ENCODE measurements at regions not wholly inside any gene's neighbourhood (a gene's known extent, or its start where the extent isn't known, plus 50 kb on each side); places are given as distances from the start of the nearest gene placed in this dataset.
A peak's percentile ranks its signal among the peaks of the same experiment; 100 is the strongest.

DNA sequence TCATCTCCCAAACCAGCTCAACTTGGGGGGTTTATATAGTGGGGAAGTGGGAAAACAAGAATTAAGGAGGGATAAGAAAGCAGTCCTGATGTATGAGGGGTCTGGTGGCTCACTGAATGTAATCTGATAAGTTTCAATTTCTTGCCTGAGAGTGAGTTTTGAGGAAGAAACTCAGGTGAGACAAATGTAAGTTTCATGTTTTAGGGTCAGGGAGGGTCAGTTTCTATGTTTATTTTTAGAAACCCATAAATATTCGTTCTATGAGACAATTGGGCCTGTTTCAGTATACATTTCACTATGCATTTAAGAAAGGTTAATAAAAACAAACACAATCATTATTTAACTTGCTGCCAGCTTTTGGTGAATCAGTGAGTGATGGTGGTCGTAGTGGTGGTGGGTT lies 128.0 kb upstream of the MBL2 start:
- DNase-seq (ENCODE audit: insufficient read length, low spot score) (no peak), FAIRE-seq (no peak)
- TF ChIP-seq PAX5 (IDR thresholded peaks at IDR 0.05; ENCODE audit: insufficient read depth, low read length, severe bottlenecking) (no peak), SPI1 (IDR thresholded peaks at IDR 0.05; ENCODE audit: low read depth, low read length) (peak; percentile 6; the same call in 1 of the 2 replicates)

DNA sequence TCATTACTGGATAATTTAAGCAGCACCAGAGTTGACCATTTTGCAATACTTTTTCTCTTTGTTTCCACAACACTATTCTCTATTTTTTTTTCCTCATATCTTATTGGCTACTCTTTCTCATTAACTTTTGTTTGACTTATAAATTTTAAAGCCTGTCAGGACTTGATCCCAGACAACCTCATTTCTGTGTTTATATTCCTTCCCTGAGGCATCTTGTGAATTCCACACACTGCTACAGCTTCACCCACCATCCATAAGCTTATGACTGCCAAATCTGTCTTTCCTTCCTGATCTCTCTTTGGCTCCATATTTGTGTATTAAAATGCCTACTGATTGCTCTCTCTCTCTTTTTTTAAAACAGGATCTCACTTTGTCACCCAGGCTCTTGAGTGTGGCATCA lies 124.6 kb upstream of the MBL2 start:
- FAIRE-seq: no peak
- no peak for DNase-seq (ENCODE audit: insufficient read length, low spot score)
- TF ChIP-seq PAX5 (IDR thresholded peaks at IDR 0.05; ENCODE audit: insufficient read depth, low read length, severe bottlenecking) (no peak), TAF1 (IDR thresholded peaks at IDR 0.05; ENCODE audit: low read depth, low read length) (no peak), POLR2AphosphoS5 (IDR thresholded peaks at IDR 0.05; ENCODE audit: low read depth, low read length) (no peak), POLR2A (IDR thresholded peaks at IDR 0.05; ENCODE audit: low read depth, low read length) (no peak), SPI1 (IDR thresholded peaks at IDR 0.05; ENCODE audit: low read depth, low read length) (no peak), POU2F2 (IDR thresholded peaks at IDR 0.05; ENCODE audit: low read depth, low read length) (no peak)

DNA sequence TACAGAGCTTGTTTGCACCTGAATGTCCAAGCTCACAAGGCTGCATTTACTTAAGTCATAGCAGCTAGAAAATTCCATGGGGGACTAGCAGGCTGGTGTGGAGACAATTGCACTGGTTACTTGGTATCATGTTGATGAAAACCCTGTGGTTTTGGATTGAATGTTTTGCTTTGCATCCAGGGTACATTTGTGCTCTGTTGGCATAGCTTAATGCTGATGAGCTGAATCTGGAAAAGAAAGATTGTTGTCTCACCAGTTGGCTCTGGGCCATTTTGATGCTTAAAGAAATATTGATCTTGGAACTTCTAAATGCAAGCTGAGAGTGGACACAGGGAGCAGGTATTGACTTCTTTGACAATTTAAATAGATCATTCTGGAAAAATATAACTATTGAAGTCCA lies 122.5 kb upstream of the MBL2 start:
- FAIRE-seq (no peak), DNase-seq (ENCODE audit: insufficient read length, low spot score) (no peak)
- no peak for TF ChIP-seq PAX5 (IDR thresholded peaks at IDR 0.05; ENCODE audit: insufficient read depth, low read length, severe bottlenecking)
- TF ChIP-seq POU2F2 (IDR thresholded peaks at IDR 0.05; ENCODE audit: low read depth, low read length): no peak
- TF ChIP-seq POLR2A (IDR thresholded peaks at IDR 0.05; ENCODE audit: low read depth, low read length): no peak
- TF ChIP-seq TAF1 (IDR thresholded peaks at IDR 0.05; ENCODE audit: low read depth, low read length): no peak
- TF ChIP-seq SPI1 (IDR thresholded peaks at IDR 0.05; ENCODE audit: low read depth, low read length): no peak
- no peak for TF ChIP-seq POLR2AphosphoS5 (IDR thresholded peaks at IDR 0.05; ENCODE audit: low read depth, low read length)

DNA sequence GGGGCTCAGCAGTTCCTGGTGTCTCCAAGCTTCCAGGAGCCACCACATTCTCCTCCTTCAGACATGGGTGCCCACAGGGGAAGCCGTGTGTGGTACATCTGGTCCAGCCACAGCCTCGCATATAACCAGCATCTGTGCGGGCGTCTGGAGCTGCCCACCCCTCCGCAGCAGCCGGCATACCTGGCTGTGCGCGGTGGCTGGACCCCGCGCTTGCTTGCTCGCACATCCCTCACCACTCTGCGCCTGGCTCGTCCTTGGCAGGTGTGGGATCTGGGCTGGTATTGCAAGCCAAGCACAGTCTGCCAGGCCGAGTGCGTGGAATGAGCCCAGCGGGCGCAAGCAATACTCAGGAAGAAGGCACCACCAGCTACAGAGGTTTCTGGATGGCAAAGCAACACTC lies 117.7 kb upstream of the MBL2 start:
- no peak for DNase-seq (ENCODE audit: insufficient read length, low spot score)
- TF ChIP-seq POU2F2 (IDR thresholded peaks at IDR 0.05; ENCODE audit: low read depth, low read length) (no peak), POLR2A (IDR thresholded peaks at IDR 0.05; ENCODE audit: low read depth, low read length) (no peak), POLR2AphosphoS5 (IDR thresholded peaks at IDR 0.05; ENCODE audit: low read depth, low read length) (no peak), SPI1 (IDR thresholded peaks at IDR 0.05; ENCODE audit: low read depth, low read length) (no peak)
- FAIRE-seq: no peak

DNA sequence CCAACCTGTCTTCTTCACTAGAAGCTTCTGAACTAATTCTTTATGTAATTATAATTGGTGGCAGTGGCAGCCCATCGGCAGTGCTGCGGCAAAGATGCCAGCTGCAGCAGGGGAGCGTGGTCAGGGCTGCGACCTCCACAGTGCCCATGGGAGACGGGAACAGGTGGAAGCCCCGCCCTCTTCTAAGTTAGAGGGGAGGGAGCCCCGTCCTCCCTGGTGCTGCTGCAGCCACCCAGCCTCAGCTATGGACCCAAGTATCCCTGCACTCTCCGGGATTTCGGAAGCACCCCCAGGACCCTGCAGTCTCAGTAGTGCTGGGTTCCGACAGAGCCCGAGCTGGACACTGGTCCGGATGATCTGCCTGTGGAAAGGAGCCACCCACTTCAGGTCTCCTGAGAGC lies 117.0 kb upstream of the MBL2 start:
- TF ChIP-seq TAF1 (IDR thresholded peaks at IDR 0.05; ENCODE audit: low read depth, low read length): no peak
- no peak for TF ChIP-seq POLR2AphosphoS5 (IDR thresholded peaks at IDR 0.05; ENCODE audit: low read depth, low read length)
- TF ChIP-seq POLR2A (IDR thresholded peaks at IDR 0.05; ENCODE audit: low read depth, low read length): no peak
- no peak for FAIRE-seq

DNA sequence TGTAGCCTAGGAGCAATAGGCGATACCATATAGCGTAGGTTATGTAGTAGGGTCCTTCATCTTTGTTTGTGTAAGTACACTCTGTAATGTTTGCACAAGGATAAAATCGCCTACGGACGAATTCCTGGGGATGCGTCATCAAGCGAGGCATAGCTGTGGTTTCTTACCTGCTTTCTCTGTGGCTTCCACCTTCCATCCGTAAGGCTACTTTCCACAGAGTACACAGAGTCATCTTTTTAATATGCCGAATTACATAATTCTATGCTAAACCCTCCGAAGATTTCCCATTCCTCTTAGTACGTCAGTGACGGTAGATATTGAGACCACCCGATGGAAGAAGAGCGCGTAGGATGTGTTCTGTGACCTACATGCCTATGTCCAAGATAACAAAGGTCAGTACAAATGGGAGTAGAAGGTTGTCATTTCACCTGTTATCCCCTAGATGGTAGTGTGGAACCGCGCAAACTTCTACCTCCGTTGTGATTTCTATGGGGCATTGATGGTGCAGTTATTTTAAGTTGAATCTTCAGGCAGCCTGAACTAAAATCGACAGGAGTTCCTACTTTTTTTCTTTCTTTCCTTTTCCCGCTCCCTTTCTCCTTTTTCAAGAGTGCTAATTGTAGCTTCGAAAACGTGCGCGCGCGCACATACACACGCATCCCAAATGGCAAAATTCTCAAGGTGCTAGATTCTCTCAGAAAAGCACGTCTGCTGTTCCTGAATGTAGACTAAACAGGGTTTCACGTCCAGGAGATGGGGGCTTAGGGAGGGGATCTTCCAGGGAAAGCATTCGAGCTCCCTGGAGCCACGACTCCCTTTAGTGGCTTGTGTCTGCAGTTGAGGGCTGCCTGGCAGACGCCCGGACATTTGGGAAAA lies 111.7 kb upstream of the MBL2 start:
- DNase-seq (ENCODE audit: insufficient read length, low spot score) (peak; percentile 39), FAIRE-seq (peak; percentile 91)
- TF ChIP-seq POLR2A (IDR thresholded peaks at IDR 0.05; ENCODE audit: low read depth, low read length) (no peak), TAF1 (IDR thresholded peaks at IDR 0.05; ENCODE audit: low read depth, low read length) (no peak), POU2F2 (IDR thresholded peaks at IDR 0.05; ENCODE audit: low read depth, low read length) (no peak), POLR2AphosphoS5 (IDR thresholded peaks at IDR 0.05; ENCODE audit: low read depth, low read length) (no peak)

More for the DNA sequence above, 117.0 kb upstream of the MBL2 start:
- no peak for DNase-seq (ENCODE audit: insufficient read length, low spot score)

DNA sequence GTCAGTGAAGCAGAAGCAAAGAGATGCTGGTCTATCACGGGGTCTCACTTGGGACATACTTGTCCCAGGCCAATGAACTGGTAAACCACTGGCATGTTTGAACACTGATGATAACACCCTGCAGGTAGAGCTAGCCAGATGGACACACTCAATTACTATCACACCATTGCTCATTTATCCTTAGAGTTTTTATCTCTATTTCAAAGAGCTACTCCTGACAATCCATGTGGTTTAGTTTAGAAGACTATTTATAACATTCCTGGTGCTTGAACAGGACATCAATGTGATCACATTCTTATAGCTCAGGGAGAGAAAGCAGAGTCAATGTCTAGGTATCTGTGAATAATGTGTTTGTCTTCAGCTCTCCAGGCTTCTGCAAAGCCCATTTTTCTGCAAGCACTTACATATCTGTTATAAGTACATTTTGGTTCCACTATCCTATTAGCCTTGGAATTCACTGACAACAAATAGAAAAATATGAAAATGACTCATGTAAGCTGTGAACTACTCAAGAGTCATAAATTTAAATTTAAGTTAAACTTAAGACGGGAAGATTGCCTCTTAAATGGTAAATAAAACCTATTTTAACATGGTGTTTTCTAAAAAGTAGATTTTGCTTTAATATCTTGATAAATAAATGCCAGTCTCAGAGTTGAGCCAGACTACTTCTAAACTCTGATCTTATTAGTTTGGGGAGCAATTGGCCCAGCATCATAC lies 106.7 kb upstream of the MBL2 start:
- no peak for TF ChIP-seq POLR2A (IDR thresholded peaks at IDR 0.05; ENCODE audit: low read depth, low read length)
- TF ChIP-seq POU2F2 (IDR thresholded peaks at IDR 0.05; ENCODE audit: low read depth, low read length): no peak
- TF ChIP-seq SPI1 (IDR thresholded peaks at IDR 0.05; ENCODE audit: low read depth, low read length): no peak
- TF ChIP-seq TAF1 (IDR thresholded peaks at IDR 0.05; ENCODE audit: low read depth, low read length): no peak
- no peak for TF ChIP-seq PAX5 (IDR thresholded peaks at IDR 0.05; ENCODE audit: insufficient read depth, low read length, severe bottlenecking)
- no peak for TF ChIP-seq POLR2AphosphoS5 (IDR thresholded peaks at IDR 0.05; ENCODE audit: low read depth, low read length)
- DNase-seq (ENCODE audit: insufficient read length, low spot score) (no peak), FAIRE-seq (no peak)

DNA sequence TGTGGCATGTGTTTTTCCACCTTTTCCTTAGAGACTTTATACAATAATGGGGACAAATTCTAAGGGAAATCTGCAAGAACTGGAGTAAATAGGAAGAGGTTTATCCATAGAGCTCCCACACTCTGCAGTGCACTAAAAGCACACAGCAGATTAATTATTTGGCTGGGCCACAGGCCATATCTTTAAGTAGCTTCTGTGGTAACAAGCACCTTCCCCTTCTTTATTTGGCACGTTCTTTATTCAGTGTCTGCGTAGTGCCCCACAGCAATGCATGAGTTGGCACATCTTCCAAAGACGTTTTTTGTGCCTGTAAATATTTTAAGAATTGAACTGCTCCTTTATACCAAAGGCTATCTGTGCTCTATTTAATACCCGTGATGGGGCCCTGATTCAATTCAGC lies 104.9 kb upstream of the MBL2 start:
- FAIRE-seq: no peak
- DNase-seq (ENCODE audit: insufficient read length, low spot score): no peak
- TF ChIP-seq TAF1 (IDR thresholded peaks at IDR 0.05; ENCODE audit: low read depth, low read length) (no peak), POLR2A (IDR thresholded peaks at IDR 0.05; ENCODE audit: low read depth, low read length) (no peak), SPI1 (IDR thresholded peaks at IDR 0.05; ENCODE audit: low read depth, low read length) (no peak), POU2F2 (IDR thresholded peaks at IDR 0.05; ENCODE audit: low read depth, low read length) (no peak), PAX5 (IDR thresholded peaks at IDR 0.05; ENCODE audit: insufficient read depth, low read length, severe bottlenecking) (no peak), POLR2AphosphoS5 (IDR thresholded peaks at IDR 0.05; ENCODE audit: low read depth, low read length) (no peak)

DNA sequence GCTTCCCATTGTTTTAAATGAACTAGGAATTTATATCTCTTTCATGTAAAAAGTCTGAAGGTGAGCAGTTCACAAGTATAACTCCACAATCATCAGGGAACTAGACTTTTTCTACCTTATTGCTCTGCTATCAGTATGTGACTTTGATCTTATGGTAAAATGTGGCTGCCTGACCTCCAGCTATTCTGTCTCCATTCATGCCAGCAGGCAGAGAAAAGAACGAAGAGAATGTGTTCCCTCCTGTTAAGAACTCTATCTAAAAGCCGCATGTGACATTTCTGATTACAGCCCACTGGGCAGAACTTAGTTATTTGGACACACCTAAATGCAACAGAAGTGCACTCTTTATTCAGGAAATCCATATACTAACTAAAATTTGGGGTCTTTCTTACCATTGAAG lies 102.8 kb upstream of the MBL2 start:
- DNase-seq (ENCODE audit: insufficient read length, low spot score): no peak
- TF ChIP-seq POLR2AphosphoS5 (IDR thresholded peaks at IDR 0.05; ENCODE audit: low read depth, low read length): no peak
- TF ChIP-seq POU2F2 (IDR thresholded peaks at IDR 0.05; ENCODE audit: low read depth, low read length): no peak
- TF ChIP-seq SPI1 (IDR thresholded peaks at IDR 0.05; ENCODE audit: low read depth, low read length): no peak
- TF ChIP-seq POLR2A (IDR thresholded peaks at IDR 0.05; ENCODE audit: low read depth, low read length): no peak
- TF ChIP-seq PAX5 (IDR thresholded peaks at IDR 0.05; ENCODE audit: insufficient read depth, low read length, severe bottlenecking): no peak
- no peak for TF ChIP-seq TAF1 (IDR thresholded peaks at IDR 0.05; ENCODE audit: low read depth, low read length)
- no peak for FAIRE-seq

DNA sequence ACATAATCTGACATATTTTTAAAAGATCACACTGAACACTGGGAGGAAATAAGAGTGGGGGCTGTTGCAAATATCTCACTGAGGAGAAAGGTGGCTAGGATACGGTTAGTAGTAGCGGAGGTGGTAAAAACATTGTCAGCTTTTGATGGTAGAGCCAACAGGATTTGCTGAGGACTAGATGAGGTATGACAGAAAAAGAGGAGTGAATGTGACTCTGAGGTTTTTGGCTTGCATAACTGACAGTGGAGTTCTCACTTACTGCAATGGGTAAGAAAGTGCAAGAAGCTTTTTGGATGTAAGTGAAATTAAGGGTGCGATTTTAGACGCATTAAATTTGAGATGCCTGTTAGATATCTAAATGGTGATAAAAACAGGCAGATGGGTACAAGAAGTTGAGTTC lies 102.0 kb upstream of the MBL2 start:
- FAIRE-seq (no peak), DNase-seq (ENCODE audit: insufficient read length, low spot score) (no peak)
- TF ChIP-seq POLR2AphosphoS5 (IDR thresholded peaks at IDR 0.05; ENCODE audit: low read depth, low read length): no peak
- TF ChIP-seq PAX5 (IDR thresholded peaks at IDR 0.05; ENCODE audit: insufficient read depth, low read length, severe bottlenecking): no peak
- no peak for TF ChIP-seq POU2F2 (IDR thresholded peaks at IDR 0.05; ENCODE audit: low read depth, low read length)
- no peak for TF ChIP-seq TAF1 (IDR thresholded peaks at IDR 0.05; ENCODE audit: low read depth, low read length)
- no peak for TF ChIP-seq POLR2A (IDR thresholded peaks at IDR 0.05; ENCODE audit: low read depth, low read length)
- no peak for TF ChIP-seq SPI1 (IDR thresholded peaks at IDR 0.05; ENCODE audit: low read depth, low read length)
